ENCODE measurements at regions not wholly inside any gene's neighbourhood (a gene's known extent, or its start where the extent isn't known, plus 50 kb on each side); places are given as distances from the start of the nearest gene placed in this dataset.

DNA sequence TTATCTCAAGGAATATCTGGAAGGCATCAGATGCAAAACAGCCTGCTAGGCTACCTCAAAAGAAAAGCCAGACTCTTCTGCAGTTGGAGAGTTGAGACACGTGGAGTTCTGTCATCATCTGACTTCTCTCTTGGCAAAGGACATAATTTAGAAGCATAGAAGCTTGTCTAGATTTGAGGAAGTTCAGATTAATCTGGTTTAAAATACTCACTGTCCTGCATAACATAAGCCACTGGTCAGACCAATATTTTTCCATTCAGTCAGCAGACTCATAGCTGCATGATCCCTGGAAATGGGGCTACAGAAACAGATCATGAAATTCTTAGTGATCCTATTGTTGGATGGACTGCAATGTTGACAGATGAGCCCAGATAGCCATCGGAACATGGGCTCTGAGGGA is 349.0 kb downstream of the TXNL1 start:
- ATAC-seq (peak in 2 of 4 donors; percentile 49 to 57), FAIRE-seq (no peak), DNase-seq (no peak)
- Histone ChIP-seq H3K36me3 (no peaks in the 10 kb centered on the region), H3K9me3 (no peaks in the 10 kb centered on the region), H3K27me3 (no peaks in the 10 kb centered on the region), H3K27ac (no peak overlapping the region), H3K4me3 (no peak overlapping the region), H3K4me1 (no peaks in the 10 kb centered on the region)
- TF ChIP-seq, protein P1, sequence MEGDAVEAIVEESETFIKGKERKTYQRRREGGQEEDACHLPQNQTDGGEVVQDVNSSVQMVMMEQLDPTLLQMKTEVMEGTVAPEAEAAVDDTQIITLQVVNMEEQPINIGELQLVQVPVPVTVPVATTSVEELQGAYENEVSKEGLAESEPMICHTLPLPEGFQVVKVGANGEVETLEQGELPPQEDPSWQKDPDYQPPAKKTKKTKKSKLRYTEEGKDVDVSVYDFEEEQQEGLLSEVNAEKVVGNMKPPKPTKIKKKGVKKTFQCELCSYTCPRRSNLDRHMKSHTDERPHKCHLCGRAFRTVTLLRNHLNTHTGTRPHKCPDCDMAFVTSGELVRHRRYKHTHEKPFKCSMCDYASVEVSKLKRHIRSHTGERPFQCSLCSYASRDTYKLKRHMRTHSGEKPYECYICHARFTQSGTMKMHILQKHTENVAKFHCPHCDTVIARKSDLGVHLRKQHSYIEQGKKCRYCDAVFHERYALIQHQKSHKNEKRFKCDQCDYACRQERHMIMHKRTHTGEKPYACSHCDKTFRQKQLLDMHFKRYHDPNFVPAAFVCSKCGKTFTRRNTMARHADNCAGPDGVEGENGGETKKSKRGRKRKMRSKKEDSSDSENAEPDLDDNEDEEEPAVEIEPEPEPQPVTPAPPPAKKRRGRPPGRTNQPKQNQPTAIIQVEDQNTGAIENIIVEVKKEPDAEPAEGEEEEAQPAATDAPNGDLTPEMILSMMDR (IDR thresholded peaks at IDR 0.05), result no peak
- 86 to 94% methylated on average over 2 of the region's 2 CpGs for WGBS, 2 donors
- intact Hi-C loops (cut with DNase I), result no loop called here

DNA sequence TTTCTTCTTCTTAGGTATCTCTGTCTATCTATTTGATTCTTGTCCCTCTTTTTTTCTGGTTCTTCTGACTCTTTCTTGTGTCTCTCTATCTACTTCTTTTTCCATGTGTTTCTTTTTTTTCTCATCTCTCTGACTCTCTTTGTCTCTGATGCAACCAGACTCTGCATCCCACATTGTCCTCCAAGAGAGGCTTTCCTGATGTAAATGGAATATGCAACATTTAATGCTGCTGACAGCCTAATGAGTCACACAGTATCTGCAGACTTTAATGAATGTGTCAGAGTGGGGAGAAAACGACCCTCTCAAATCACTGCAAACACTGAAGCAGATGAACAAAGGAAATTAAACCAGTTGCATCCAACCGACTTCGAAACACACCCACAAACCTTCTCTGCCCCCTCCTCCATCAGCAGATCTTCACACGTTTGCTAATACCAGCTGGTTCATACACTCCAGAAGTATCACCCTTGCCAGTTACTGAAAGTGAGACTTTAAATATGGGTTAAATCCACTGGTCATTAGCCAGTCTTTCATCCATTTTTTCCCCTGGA is 351.5 kb downstream of the TXNL1 start:
- Histone ChIP-seq H3K4me1 (peaks cover 0 to 18% (median 11%) of the 10 kb centered on the region in 3 donors), H3K27ac (no peak overlapping the region), H3K9me3 (no peaks in the 10 kb centered on the region), H3K27me3 (no peaks in the 10 kb centered on the region), H3K36me3 (no peaks in the 10 kb centered on the region), H3K4me3 (no peak overlapping the region)
- 75 to 77% methylated on average over 4 of the region's 4 CpGs for WGBS, 2 donors
- TF ChIP-seq, protein P1 (IDR thresholded peaks at IDR 0.05), result no peak
- no peak for DNase-seq
- intact Hi-C loops (cut with DNase I), result no loop called here
- no peak for FAIRE-seq
- no peak for ATAC-seq

DNA sequence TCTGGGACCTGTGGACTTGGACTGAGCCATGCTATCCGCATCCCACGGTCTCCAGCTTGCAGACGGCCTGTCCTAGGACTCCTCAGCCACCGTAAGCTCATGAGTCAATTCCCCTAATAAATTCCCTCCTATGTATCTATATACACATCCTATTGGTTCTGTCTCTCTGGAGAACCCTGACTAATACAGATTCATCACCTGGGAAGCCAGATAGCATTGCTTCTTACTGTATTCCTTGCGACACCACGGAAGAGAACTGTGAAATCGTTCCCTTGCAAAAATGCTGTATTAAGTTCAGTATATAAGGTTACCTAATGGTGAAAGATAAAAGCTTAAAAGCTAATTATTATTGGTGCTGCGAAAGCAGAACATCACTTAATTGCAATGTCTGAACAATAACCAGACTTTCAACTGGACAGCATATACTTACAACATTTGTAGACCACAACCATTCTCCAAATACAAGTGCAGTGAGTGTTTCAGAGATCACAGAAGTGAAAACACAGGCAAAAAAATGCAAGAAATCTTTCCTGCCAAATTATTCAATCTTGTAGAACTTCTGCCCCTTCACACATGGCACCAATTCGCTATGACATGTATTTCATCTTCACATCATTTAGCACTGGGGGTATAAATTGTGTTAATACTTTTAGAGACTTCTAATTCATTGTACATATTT is 352.9 kb downstream of the TXNL1 start:
- H3K9me3 ChIP-seq, result no peaks in the 10 kb centered on the region
- no peak overlapping the region for H3K27ac ChIP-seq
- no peaks in the 10 kb centered on the region for H3K36me3 ChIP-seq
- H3K4me1 ChIP-seq, result peaks cover 0 to 25% (median 11%) of the 10 kb centered on the region in 3 donors
- TF ChIP-seq, protein P1 (IDR thresholded peaks at IDR 0.05), result no peak
- ATAC-seq, result no peak
- H3K27me3 ChIP-seq, result no peaks in the 10 kb centered on the region
- 97% methylated on average over 9 of the region's 9 CpGs for WGBS, 2 donors
- FAIRE-seq, result no peak
- no peak overlapping the region for H3K4me3 ChIP-seq
- intact Hi-C loops (cut with DNase I), result no loop called here
- DNase-seq, result no peak

DNA sequence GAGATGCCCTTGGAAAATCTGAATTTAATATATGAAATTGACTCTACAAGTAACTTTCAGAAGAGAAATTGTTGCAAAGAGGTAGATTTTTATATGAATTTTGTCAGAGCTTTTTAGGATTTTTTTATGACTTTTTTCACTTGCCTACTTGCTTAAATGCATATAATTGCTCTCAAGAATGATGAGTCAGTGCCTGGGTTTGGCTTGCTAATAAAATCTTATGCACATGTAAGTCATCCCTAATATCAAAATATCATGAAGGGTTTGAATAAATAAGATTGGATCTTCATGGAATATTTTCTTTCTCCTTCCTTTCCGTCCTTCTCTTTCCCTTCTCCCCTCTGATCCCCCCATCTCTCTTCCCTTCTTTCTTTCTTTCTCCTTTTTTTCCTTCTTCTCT is 354.1 kb downstream of the TXNL1 start:
- 88 to 95% methylated on average over 1 of the region's 1 CpG for WGBS, 2 donors
- FAIRE-seq, result no peak
- H3K4me1 ChIP-seq, result peaks cover 0 to 25% (median 11%) of the 10 kb centered on the region in 3 donors
- no peak for DNase-seq
- no peak overlapping the region for H3K27ac ChIP-seq
- H3K36me3 ChIP-seq, result no peaks in the 10 kb centered on the region
- TF ChIP-seq, protein P1 (IDR thresholded peaks at IDR 0.05), result no peak
- H3K9me3 ChIP-seq, result no peaks in the 10 kb centered on the region
- H3K4me3 ChIP-seq, result no peak overlapping the region
- H3K27me3 ChIP-seq, result no peaks in the 10 kb centered on the region
- intact Hi-C loops (cut with DNase I), result no loop called here
- ATAC-seq, result no peak

DNA sequence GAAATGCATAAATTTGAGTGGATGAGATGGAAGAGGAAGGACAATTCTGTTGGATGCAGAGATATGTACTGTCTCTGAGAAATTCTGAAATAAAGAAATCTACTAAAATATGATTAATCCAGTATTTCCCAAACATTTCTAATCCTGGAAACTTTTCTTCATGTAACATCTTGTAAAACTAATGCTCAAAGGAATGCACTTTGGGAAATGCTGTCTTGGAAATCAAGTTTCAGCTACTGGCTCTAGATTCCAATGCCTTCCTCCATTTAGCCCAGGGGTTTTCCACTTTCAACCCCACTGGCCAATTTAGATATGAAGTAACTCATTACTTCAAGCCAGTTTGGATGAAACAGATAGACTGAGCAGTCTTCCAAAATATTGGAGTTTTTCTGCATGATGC is 355.1 kb downstream of the TXNL1 start:
- TF ChIP-seq, protein P1 (IDR thresholded peaks at IDR 0.05), result no peak
- Histone ChIP-seq H3K4me1 (peaks cover 0 to 25% (median 11%) of the 10 kb centered on the region in 3 donors), H3K27ac (peak overlapping the region; percentile 53 to 84 (median 79)), H3K4me3 (no peak overlapping the region), H3K9me3 (no peaks in the 10 kb centered on the region), H3K27me3 (no peaks in the 10 kb centered on the region), H3K36me3 (no peaks in the 10 kb centered on the region)
- no peak for DNase-seq
- no peak for ATAC-seq
- intact Hi-C loops (cut with DNase I), result no loop called here
- no peak for FAIRE-seq

Measured in pancreas (tissue), 10 donors.